ENCODE measurements at regions not wholly inside any gene's neighbourhood (a gene's known extent, or its start where the extent isn't known, plus 50 kb on each side); places are given as distances from the start of the nearest gene placed in this dataset.

- Mint-ChIP-seq H3K9me3 (ENCODE audit: unreplicated experiment) (no peaks in the 10 kb centered on the region), H3K27me3 (ENCODE audit: unreplicated experiment) (no peaks in the 10 kb centered on the region), H3K4me3 (ENCODE audit: unreplicated experiment) (no peak overlapping the region), H3K27ac (ENCODE audit: unreplicated experiment) (no peak overlapping the region), H3K4me1 (ENCODE audit: unreplicated experiment) (no peaks in the 10 kb centered on the region), H3K36me3 (ENCODE audit: low read depth, unreplicated experiment) (no peaks in the 10 kb centered on the region)
- TF ChIP-seq CTCF (IDR thresholded peaks at IDR 0.05; ENCODE audit: unreplicated experiment): no peak
- no peak for DNase-seq (ENCODE audit: low spot score)
These were observed 67.8 kb upstream of the PPP2R3A start for GRCh38 chr3:135897715-135898114.

- Mint-ChIP-seq H3K27ac (ENCODE audit: unreplicated experiment) (no peak overlapping the region), H3K9me3 (ENCODE audit: unreplicated experiment) (no peaks in the 10 kb centered on the region), H3K36me3 (ENCODE audit: low read depth, unreplicated experiment) (no peaks in the 10 kb centered on the region), H3K4me1 (ENCODE audit: unreplicated experiment) (no peaks in the 10 kb centered on the region), H3K4me3 (ENCODE audit: unreplicated experiment) (no peak overlapping the region), H3K27me3 (ENCODE audit: unreplicated experiment) (no peaks in the 10 kb centered on the region)
- TF ChIP-seq CTCF (IDR thresholded peaks at IDR 0.05; ENCODE audit: unreplicated experiment): no peak
- DNase-seq (ENCODE audit: low spot score): no peak
These were observed 66.8 kb upstream of the PPP2R3A start for GRCh38 chr3:135898774-135899173.

GRCh38 chr3:135905058-135905724 lies 60.3 kb upstream of the PPP2R3A start:
- DNase-seq (ENCODE audit: low spot score): no peak
- no peak overlapping the region for H3K27ac Mint-ChIP-seq (ENCODE audit: unreplicated experiment)
- H3K36me3 Mint-ChIP-seq (ENCODE audit: low read depth, unreplicated experiment): no peaks in the 10 kb centered on the region

GRCh38 chr3:135907422-135908165 lies 57.9 kb upstream of the PPP2R3A start:
- Mint-ChIP-seq H3K4me3 (ENCODE audit: unreplicated experiment) (no peak overlapping the region), H3K9me3 (ENCODE audit: unreplicated experiment) (no peaks in the 10 kb centered on the region), H3K27ac (ENCODE audit: unreplicated experiment) (no peak overlapping the region), H3K4me1 (ENCODE audit: unreplicated experiment) (peaks cover 11% of the 10 kb centered on the region), H3K27me3 (ENCODE audit: unreplicated experiment) (peaks cover 2% of the 10 kb centered on the region), H3K36me3 (ENCODE audit: low read depth, unreplicated experiment) (no peaks in the 10 kb centered on the region)
- no peak for DNase-seq (ENCODE audit: low spot score)
- no peak for TF ChIP-seq CTCF (IDR thresholded peaks at IDR 0.05; ENCODE audit: unreplicated experiment)

More at GRCh38 chr3:135905058-135905724, 60.3 kb upstream of the PPP2R3A start:
- no peaks in the 10 kb centered on the region for H3K9me3 Mint-ChIP-seq (ENCODE audit: unreplicated experiment)
- H3K4me1 Mint-ChIP-seq (ENCODE audit: unreplicated experiment): no peaks in the 10 kb centered on the region
- peaks cover 2% of the 10 kb centered on the region for H3K27me3 Mint-ChIP-seq (ENCODE audit: unreplicated experiment)
- no peak for TF ChIP-seq CTCF (IDR thresholded peaks at IDR 0.05; ENCODE audit: unreplicated experiment)
- no peak overlapping the region for H3K4me3 Mint-ChIP-seq (ENCODE audit: unreplicated experiment)

- H3K9me3 Mint-ChIP-seq (ENCODE audit: unreplicated experiment): no peaks in the 10 kb centered on the region
- H3K36me3 Mint-ChIP-seq (ENCODE audit: low read depth, unreplicated experiment): no peaks in the 10 kb centered on the region
- H3K4me1 Mint-ChIP-seq (ENCODE audit: unreplicated experiment): peaks cover 11% of the 10 kb centered on the region
- H3K27ac Mint-ChIP-seq (ENCODE audit: unreplicated experiment): no peak overlapping the region
- peaks cover 2% of the 10 kb centered on the region for H3K27me3 Mint-ChIP-seq (ENCODE audit: unreplicated experiment)
- DNase-seq (ENCODE audit: low spot score): no peak
- no peak overlapping the region for H3K4me3 Mint-ChIP-seq (ENCODE audit: unreplicated experiment)
- TF ChIP-seq CTCF (IDR thresholded peaks at IDR 0.05; ENCODE audit: unreplicated experiment): no peak
These were observed 57.3 kb upstream of the PPP2R3A start for GRCh38 chr3:135908225-135908624.

All from endothelial cell (in vitro differentiated cells).